ENCODE measurements at regions not wholly inside any gene's neighbourhood (a gene's known extent, or its start where the extent isn't known, plus 50 kb on each side); places are given as distances from the start of the nearest gene placed in this dataset.

DNA sequence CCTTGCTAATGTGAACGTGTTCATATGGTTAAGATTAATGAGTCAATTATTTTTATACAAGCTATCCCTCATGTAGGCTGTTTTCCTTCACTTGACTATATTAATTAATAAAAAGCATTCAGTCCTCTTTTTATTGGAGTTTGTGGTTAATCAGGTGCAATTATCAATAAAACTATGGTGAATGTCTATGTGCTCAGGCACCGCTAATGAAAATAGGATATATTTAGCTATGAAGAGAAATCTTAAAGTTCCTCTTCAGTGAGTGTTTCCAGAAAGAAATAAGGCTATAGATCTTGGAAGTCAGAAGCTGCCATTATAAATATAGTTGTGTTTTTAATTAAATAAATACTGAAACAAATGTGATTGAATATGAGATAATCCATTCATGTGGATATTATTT lies 422.1 kb downstream of the DMAC1 start:
- TF ChIP-seq, protein P1, sequence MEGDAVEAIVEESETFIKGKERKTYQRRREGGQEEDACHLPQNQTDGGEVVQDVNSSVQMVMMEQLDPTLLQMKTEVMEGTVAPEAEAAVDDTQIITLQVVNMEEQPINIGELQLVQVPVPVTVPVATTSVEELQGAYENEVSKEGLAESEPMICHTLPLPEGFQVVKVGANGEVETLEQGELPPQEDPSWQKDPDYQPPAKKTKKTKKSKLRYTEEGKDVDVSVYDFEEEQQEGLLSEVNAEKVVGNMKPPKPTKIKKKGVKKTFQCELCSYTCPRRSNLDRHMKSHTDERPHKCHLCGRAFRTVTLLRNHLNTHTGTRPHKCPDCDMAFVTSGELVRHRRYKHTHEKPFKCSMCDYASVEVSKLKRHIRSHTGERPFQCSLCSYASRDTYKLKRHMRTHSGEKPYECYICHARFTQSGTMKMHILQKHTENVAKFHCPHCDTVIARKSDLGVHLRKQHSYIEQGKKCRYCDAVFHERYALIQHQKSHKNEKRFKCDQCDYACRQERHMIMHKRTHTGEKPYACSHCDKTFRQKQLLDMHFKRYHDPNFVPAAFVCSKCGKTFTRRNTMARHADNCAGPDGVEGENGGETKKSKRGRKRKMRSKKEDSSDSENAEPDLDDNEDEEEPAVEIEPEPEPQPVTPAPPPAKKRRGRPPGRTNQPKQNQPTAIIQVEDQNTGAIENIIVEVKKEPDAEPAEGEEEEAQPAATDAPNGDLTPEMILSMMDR (IDR thresholded peaks at IDR 0.05): no peak
- TF ChIP-seq EP300 (IDR thresholded peaks at IDR 0.05; ENCODE audit: borderline replicate concordance in 1 of 2, low read depth in 1 of 2, low read length in 1 of 2) (no peak), RFX5 (IDR thresholded peaks at IDR 0.05; ENCODE audit: low read length) (no peak), YY1 (IDR thresholded peaks at IDR 0.05; ENCODE audit: low read depth) (no peak)

All from SK-N-SH (cell line).